Neuron (in vitro differentiated cells): ENCODE measurements at regions not wholly inside any gene's neighbourhood (a gene's known extent, or its start where the extent isn't known, plus 50 kb on each side); places are given as distances from the start of the nearest gene placed in this dataset.

ENCODE experiments used
- H2AFZ ChIP-seq: one replicate; pipeline ENCODE4 v1.6.1; 2013; ENCODE audit warnings: low read depth, mild to moderate bottlenecking, inconsistent platforms, low read length, moderate library complexity
- H3K27me3 ChIP-seq: one replicate; pipeline ENCODE4 v1.6.1; 2013; ENCODE audit warnings: low read length; ENCODE audit not compliant: insufficient read depth
- H3K36me3 ChIP-seq: one replicate; pipeline ENCODE4 v1.6.1; 2013; ENCODE audit warnings: low read length; ENCODE audit not compliant: insufficient read depth
- H3K4me1 ChIP-seq: one replicate; pipeline ENCODE4 v1.6.1; 2013; ENCODE audit warnings: low read length; ENCODE audit not compliant: insufficient read depth
- H3K4me3 ChIP-seq: 2 replicates; pipeline ENCODE4 v1.5.1; 2013; ENCODE audit warnings: mild to moderate bottlenecking, low read length, moderate library complexity
- H3K9me3 ChIP-seq: one replicate; pipeline ENCODE4 v1.6.1; 2013; ENCODE audit warnings: low read length

DNA sequence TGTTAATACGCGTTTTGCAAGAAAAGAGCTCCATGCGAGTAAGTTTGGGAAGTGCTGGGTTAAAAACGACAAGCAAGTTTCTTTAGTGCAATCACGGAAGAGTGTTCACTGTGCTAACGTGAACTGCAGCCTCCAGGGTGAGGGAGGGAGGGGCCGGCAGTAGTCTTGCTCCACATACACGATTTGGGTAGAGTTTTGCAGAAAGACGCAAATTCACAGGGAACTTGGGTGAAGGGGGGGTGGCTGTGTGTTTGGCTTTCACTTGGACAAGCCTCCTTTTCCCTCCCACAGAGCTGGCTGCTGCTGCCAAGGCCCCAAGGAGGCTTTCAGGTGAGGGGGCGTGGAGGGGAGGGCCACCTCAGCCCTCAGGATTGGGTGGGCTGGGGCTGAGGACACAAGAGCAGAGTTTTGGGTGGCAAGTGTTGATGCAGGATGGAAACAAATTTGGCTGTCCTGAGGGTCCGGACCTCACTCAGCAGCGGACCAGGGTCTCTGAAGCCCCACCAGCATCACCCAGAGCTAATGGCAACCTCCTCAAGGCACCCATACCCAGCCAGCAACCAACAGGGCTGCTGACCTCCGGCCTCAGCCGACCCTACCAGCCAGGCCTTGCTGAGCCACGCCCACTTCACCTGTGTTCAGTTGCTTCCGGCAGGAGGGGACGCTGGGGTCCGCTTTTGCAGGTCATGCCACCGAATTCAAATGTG is 204.5 kb downstream of the ERMARD start:
- H3K9me3 ChIP-seq = no peaks in the 10 kb centered on the region
- H3K27me3 ChIP-seq = no peaks in the 10 kb centered on the region
- no peaks in the 10 kb centered on the region for H3K36me3 ChIP-seq
- no peak overlapping the region for H3K4me3 ChIP-seq
- peaks cover 2% of the 10 kb centered on the region for H3K4me1 ChIP-seq
- H2AFZ ChIP-seq = no peak overlapping the region

GRCh38 chr6:169954977-169955376 is 203.6 kb downstream of the ERMARD start:
- no peaks in the 10 kb centered on the region for H3K9me3 ChIP-seq

GRCh38 chr6:169953686-169954085 is 202.3 kb downstream of the ERMARD start:
- H2AFZ ChIP-seq = no peak overlapping the region
- no peaks in the 10 kb centered on the region for H3K9me3 ChIP-seq
- no peaks in the 10 kb centered on the region for H3K36me3 ChIP-seq
- H3K27me3 ChIP-seq = no peaks in the 10 kb centered on the region
- no peak overlapping the region for H3K4me3 ChIP-seq
- H3K4me1 ChIP-seq = no peaks in the 10 kb centered on the region

More at GRCh38 chr6:169954977-169955376, 203.6 kb downstream of the ERMARD start:
- Histone ChIP-seq H3K4me1 (no peaks in the 10 kb centered on the region), H3K27me3 (no peaks in the 10 kb centered on the region), H2AFZ (no peak overlapping the region), H3K36me3 (no peaks in the 10 kb centered on the region), H3K4me3 (no peak overlapping the region)

GRCh38 chr6:169950558-169950957 is 199.1 kb downstream of the ERMARD start:
- no peaks in the 10 kb centered on the region for H3K36me3 ChIP-seq
- no peak overlapping the region for H2AFZ ChIP-seq

DNA sequence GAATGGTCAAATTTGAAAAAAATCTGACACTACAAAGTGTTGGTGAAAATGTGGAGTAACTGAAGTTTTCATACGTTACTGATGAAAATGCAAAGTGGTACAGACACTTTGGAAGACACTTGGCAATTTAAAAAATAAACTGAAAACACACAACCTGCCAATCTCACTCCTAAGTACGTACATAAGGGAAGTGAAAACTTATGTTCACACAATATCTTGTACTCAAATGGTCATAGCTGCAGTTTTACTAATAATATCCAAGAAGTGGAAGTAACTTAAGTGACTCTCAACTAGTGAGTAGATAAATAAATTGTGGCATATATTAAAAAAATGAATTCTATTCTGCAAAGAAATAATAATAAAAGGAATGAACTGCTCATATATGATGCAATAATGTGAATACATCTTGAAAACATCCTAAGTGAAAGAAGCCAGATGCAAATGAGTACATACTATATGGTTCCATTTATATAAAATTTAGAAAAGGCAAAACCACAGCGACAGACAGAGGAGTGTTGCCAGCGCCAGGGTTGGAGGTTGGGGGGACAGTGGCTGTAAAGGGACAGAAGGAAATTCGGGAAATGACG is 198.2 kb downstream of the ERMARD start:
- no peak overlapping the region for H2AFZ ChIP-seq
- H3K9me3 ChIP-seq = no peaks in the 10 kb centered on the region
- H3K4me1 ChIP-seq = no peaks in the 10 kb centered on the region
- no peaks in the 10 kb centered on the region for H3K27me3 ChIP-seq
- H3K4me3 ChIP-seq = no peak overlapping the region
- no peaks in the 10 kb centered on the region for H3K36me3 ChIP-seq

More at GRCh38 chr6:169950558-169950957, 199.1 kb downstream of the ERMARD start:
- Histone ChIP-seq H3K9me3 (no peaks in the 10 kb centered on the region), H3K4me1 (no peaks in the 10 kb centered on the region), H3K27me3 (no peaks in the 10 kb centered on the region), H3K4me3 (no peak overlapping the region)

DNA sequence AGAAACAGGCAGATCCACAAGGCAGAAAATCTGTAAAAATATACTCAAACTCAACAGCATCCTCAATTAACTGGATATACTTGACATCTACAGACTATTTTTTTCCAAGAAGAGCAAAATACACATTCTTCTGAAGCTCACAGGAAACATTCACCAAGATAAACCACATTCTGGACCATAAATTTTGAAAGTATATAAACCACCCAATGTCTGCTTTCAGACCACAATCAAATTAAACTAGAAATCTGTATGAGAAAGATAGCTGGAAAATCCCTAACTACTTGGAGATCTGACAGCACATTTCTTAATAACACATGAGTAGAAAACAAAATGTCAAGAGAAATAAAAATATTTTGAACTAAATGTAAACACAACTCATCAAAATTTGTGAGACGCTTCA is 195.5 kb downstream of the ERMARD start:
- Histone ChIP-seq H3K4me3 (no peak overlapping the region), H3K4me1 (no peaks in the 10 kb centered on the region), H3K27me3 (peaks cover 3% of the 10 kb centered on the region), H2AFZ (no peak overlapping the region), H3K9me3 (no peaks in the 10 kb centered on the region), H3K36me3 (no peaks in the 10 kb centered on the region)

- Histone ChIP-seq H3K9me3 (no peaks in the 10 kb centered on the region), H3K4me3 (no peak overlapping the region), H3K4me1 (peaks cover 11% of the 10 kb centered on the region), H3K27me3 (peaks cover 3% of the 10 kb centered on the region), H3K36me3 (no peaks in the 10 kb centered on the region), H2AFZ (no peak overlapping the region)
Measured at GRCh38 chr6:169945117-169945516, 193.7 kb downstream of the ERMARD start.

GRCh38 chr6:169944415-169944814 is 193.0 kb downstream of the ERMARD start:
- no peaks in the 10 kb centered on the region for H3K9me3 ChIP-seq
- H3K4me1 ChIP-seq = peaks cover 13% of the 10 kb centered on the region
- no peak overlapping the region for H2AFZ ChIP-seq
- peaks cover 3% of the 10 kb centered on the region for H3K27me3 ChIP-seq
- H3K36me3 ChIP-seq = no peaks in the 10 kb centered on the region
- no peak overlapping the region for H3K4me3 ChIP-seq

GRCh38 chr6:169944061-169944337 is 192.6 kb downstream of the ERMARD start:
- H3K27me3 ChIP-seq = peaks cover 3% of the 10 kb centered on the region
- H3K4me3 ChIP-seq = no peak overlapping the region
- H2AFZ ChIP-seq = no peak overlapping the region
- peaks cover 13% of the 10 kb centered on the region for H3K4me1 ChIP-seq
- no peaks in the 10 kb centered on the region for H3K36me3 ChIP-seq
- H3K9me3 ChIP-seq = no peaks in the 10 kb centered on the region

DNA sequence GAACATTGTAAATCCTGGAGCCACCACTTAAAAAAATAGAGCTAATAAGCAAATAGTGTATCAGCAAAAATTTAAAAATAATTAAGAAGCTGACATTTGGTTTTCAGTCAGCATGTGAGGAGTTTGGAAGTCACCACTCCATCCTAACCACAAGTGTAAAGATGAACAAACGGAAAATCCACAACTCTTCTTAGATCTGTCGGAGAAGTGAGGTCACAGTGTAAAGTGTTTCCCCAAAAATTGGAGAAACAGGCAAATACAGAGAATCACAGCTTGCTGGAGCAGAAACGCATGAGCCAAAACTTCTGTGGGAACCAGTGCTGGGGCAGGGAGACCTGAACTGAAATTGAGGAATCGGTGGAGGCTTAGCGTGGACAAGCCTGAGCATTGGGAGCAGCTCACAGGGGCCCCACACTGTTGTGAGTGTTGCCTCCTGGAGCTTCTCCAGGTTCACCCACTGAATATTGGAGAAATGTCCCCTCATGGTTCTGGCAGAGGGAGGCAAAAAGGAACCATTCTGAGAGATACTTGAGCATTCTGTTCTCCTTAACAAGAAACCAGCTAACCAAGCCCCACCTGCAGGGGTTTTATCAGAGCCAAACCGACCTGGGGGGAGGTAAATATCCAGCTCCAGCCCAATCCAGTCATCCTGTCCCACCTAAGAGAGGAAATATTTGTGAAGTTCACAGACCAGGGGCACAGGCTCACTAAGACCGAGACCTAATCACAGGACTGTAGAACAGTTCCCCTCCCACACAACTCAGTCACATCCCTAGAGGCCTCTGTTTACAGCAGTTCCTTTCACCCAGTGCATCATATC is 192.0 kb downstream of the ERMARD start:
- Histone ChIP-seq H3K4me3 (no peak overlapping the region), H2AFZ (no peak overlapping the region), H3K9me3 (no peaks in the 10 kb centered on the region), H3K4me1 (peaks cover 13% of the 10 kb centered on the region), H3K27me3 (peaks cover 3% of the 10 kb centered on the region), H3K36me3 (no peaks in the 10 kb centered on the region)

GRCh38 chr6:169942173-169942572 is 190.8 kb downstream of the ERMARD start:
- no peak overlapping the region for H3K4me3 ChIP-seq
- peaks cover 3% of the 10 kb centered on the region for H3K27me3 ChIP-seq
- no peaks in the 10 kb centered on the region for H3K36me3 ChIP-seq
- peaks cover 13% of the 10 kb centered on the region for H3K4me1 ChIP-seq
- H2AFZ ChIP-seq = no peak overlapping the region
- H3K9me3 ChIP-seq = no peaks in the 10 kb centered on the region

DNA sequence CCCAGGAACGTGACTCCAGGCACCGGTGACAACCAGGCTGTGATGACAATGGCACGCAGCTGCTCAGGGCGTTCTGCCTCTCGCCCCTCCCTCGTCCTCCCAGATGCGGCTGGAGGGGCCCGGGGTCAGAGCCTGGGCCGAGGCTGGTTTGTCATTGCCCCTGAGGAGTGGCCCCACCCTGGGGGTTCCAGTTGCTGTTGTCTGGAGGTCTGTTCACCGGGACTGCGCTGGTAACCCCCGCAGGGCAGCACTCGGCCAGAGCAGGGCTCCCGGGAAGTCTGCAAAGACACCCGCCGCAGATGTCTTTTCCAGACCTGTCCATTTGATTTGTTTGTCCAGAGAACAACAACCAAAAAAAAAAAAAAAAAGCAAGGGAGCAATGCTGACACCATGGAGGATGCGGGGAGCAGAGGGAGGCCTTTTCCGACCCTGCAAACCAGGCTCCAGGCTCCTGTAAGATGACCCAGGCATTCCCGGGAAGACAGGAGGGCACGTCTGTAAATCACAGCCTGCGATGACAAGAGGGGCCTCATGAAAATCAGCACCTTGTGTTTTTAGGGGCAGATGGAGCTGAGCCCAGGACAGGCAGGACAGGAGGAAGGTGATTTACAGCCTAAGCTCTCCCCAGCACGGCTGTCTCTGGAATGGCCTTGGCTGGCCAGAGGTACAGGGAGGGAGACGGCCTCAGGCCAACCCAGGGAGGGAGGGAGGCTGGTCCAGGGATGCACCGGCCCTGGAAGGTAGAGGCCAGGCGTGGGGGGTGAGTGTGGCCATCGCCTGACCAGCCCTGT is 189.3 kb downstream of the ERMARD start:
- Histone ChIP-seq H3K4me3 (no peak overlapping the region), H3K27me3 (peaks cover 3% of the 10 kb centered on the region), H3K4me1 (peaks cover 13% of the 10 kb centered on the region), H3K36me3 (no peaks in the 10 kb centered on the region), H2AFZ (no peak overlapping the region), H3K9me3 (no peaks in the 10 kb centered on the region)
